Adrenal gland (tissue), 5 donors: ENCODE measurements at regions not wholly inside any gene's neighbourhood (a gene's known extent, or its start where the extent isn't known, plus 50 kb on each side); places are given as distances from the start of the nearest gene placed in this dataset.

Experiments used
- POLR2A ChIP-seq, 2 donors: fragments of 450-650 bp; IDR thresholded peaks; one replicate each; pipeline ENCODE4 v1.6.1; 2017; ENCODE audit warnings: antibody characterized with exemption in 2 of 2, mild to moderate bottlenecking in 2 of 2, moderate library complexity in 1 of 2
- TF ChIP-seq, protein P1 (sequence below), 6 experiments: fragments of 450-650 bp in 4 of 6; fragments of 200-600 bp in 2 of 6; sonication (generic) in 1 of 6; IDR thresholded peaks; 1 replicate in 5 of 6; 2 replicates in 1 of 6; pipeline versions ENCODE4 v1.5.1 to v1.8.0; 2016 to 2021; ENCODE audit warnings: antibody characterized with exemption in 6 of 6, mild to moderate bottlenecking in 2 of 6, moderate library complexity in 1 of 6
- donor health status: DM: no; HTN: no; CAD: no.

DNA sequence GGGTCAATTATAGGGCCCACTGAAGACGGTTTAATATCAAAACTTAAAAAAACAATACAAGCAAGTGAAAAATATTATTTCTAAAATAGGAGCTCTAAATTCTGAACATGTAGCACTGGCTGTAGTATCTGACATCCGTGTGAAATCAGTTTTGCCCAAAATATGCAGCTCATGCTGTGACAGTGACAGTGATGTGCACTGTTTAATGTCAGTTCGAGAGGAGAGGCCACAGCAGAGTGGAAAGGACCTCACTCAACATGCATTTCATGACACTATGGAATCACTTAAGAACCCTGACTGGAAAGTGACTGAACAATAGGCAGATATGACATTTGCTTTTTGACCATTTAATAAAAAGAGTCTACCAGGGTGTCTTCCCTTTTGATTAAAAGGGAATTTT, 397.0 kb downstream of the FRK start:
- TF ChIP-seq, protein P1, sequence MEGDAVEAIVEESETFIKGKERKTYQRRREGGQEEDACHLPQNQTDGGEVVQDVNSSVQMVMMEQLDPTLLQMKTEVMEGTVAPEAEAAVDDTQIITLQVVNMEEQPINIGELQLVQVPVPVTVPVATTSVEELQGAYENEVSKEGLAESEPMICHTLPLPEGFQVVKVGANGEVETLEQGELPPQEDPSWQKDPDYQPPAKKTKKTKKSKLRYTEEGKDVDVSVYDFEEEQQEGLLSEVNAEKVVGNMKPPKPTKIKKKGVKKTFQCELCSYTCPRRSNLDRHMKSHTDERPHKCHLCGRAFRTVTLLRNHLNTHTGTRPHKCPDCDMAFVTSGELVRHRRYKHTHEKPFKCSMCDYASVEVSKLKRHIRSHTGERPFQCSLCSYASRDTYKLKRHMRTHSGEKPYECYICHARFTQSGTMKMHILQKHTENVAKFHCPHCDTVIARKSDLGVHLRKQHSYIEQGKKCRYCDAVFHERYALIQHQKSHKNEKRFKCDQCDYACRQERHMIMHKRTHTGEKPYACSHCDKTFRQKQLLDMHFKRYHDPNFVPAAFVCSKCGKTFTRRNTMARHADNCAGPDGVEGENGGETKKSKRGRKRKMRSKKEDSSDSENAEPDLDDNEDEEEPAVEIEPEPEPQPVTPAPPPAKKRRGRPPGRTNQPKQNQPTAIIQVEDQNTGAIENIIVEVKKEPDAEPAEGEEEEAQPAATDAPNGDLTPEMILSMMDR (IDR thresholded peaks at IDR 0.05), result no peak
- TF ChIP-seq POLR2A (IDR thresholded peaks at IDR 0.05), result no peak
